ENCODE measurements at regions not wholly inside any gene's neighbourhood (a gene's known extent, or its start where the extent isn't known, plus 50 kb on each side); places are given as distances from the start of the nearest gene placed in this dataset. TPM values are rescaled to one million over a fixed set of nuclear protein-coding genes. Genes with fewer than 3 reads are reported as not detected.

- TF ChIP-seq POLR2A (IDR thresholded peaks at IDR 0.05) (no peak), CTCF (IDR thresholded peaks at IDR 0.05) (no peak)
- ATAC-seq (no peak), DNase-seq (no peak)
- whole genome bisulfite sequencing, 2 donors, result 87 to 88% methylated on average over 6 of the region's 6 CpGs
- no peaks in the 10 kb centered on the region for H3K4me1 ChIP-seq
- H3K27me3 ChIP-seq, result no peaks in the 10 kb centered on the region
- H3K4me3 ChIP-seq, result no peak overlapping the region
- H3K36me3 ChIP-seq (replicated peaks in 1 of 2; ENCODE audit: insufficient read depth in 1 of 2, low read depth in 2 of 2), result no peaks in the 10 kb centered on the region
- H3K9me3 ChIP-seq, result no peaks in the 10 kb centered on the region
- intact Hi-C loops (cut with DNase I), result loop anchor here (10.0 kb wide), 1 partner anchor 392 kb away; no protein-coding TSS in a partner anchor
- H3K27ac ChIP-seq, result no peak overlapping the region
Observed at GRCh38 chr2:42843131-42843530, 50.7 kb upstream of the HAAO start.

- H3K4me1 ChIP-seq, result no peaks in the 10 kb centered on the region
Observed at GRCh38 chr2:42842466-42842865, 50.1 kb upstream of the HAAO start.

More at GRCh38 chr2:42842466-42842865, 50.1 kb upstream of the HAAO start:
- ATAC-seq, result no peak
- Histone ChIP-seq H3K27me3 (no peaks in the 10 kb centered on the region), H3K36me3 (replicated peaks in 1 of 2; ENCODE audit: insufficient read depth in 1 of 2, low read depth in 2 of 2) (no peaks in the 10 kb centered on the region), H3K27ac (no peak overlapping the region), H3K9me3 (no peaks in the 10 kb centered on the region), H3K4me3 (no peak overlapping the region)
- intact Hi-C loops (cut with DNase I), result loop anchor here (10.0 kb wide), 1 partner anchor 392 kb away; no protein-coding TSS in a partner anchor
- WGBS, 2 donors, result 81 to 89% methylated on average over 4 of the region's 4 CpGs
- TF ChIP-seq CTCF (IDR thresholded peaks at IDR 0.05) (no peak), POLR2A (IDR thresholded peaks at IDR 0.05) (no peak)
- DNase-seq, result no peak

Small RNAs in the stretch of these regions (small RNA-seq; reads per million reads assigned to genes)
- not detected for gene RNU6-242P

Data from body of pancreas (tissue), 4 donors.